Suprapubic skin (tissue), 3 donors: ENCODE measurements at regions not wholly inside any gene's neighbourhood (a gene's known extent, or its start where the extent isn't known, plus 50 kb on each side); places are given as distances from the start of the nearest gene placed in this dataset.

Source experiments
- POLR2AphosphoS5 ChIP-seq, 3 donors: sonication (generic); formaldehyde crosslinking; IDR thresholded peaks; one replicate each; pipeline ENCODE4 v1.6.1; 2017; ENCODE audit warnings: antibody characterized with exemption in 3 of 3
- TF ChIP-seq, protein P1 (sequence below), 2 donors: fragments of 200-600 bp in 1 of 2; fragments of 450-650 bp in 1 of 2; sonication (generic) in 1 of 2; IDR thresholded peaks; one replicate each; pipeline ENCODE4 v1.5.1; 2016 to 2019; ENCODE audit warnings: antibody characterized with exemption in 2 of 2, mild to moderate bottlenecking in 1 of 2, moderate library complexity in 1 of 2

DNA sequence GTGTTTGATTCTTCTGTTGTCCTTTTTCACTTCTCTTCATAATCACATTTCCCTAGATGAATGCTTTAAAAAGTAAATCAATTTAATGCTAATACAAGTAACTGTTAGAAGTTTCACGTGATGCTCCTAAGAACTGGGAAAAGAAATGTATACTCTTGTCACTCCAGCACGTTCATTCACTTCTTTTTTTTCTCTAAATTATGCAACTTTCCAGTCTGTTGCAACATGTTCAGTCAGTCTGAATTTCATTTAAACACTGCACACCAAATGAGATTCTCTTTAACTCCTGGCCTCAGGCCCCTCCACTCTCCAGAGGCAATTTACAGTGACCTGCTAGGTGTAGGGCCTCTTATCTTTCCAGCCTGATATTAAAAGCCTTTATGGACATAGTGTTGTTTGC lies 321.9 kb downstream of the HS3ST1 start:
- TF ChIP-seq, protein P1, sequence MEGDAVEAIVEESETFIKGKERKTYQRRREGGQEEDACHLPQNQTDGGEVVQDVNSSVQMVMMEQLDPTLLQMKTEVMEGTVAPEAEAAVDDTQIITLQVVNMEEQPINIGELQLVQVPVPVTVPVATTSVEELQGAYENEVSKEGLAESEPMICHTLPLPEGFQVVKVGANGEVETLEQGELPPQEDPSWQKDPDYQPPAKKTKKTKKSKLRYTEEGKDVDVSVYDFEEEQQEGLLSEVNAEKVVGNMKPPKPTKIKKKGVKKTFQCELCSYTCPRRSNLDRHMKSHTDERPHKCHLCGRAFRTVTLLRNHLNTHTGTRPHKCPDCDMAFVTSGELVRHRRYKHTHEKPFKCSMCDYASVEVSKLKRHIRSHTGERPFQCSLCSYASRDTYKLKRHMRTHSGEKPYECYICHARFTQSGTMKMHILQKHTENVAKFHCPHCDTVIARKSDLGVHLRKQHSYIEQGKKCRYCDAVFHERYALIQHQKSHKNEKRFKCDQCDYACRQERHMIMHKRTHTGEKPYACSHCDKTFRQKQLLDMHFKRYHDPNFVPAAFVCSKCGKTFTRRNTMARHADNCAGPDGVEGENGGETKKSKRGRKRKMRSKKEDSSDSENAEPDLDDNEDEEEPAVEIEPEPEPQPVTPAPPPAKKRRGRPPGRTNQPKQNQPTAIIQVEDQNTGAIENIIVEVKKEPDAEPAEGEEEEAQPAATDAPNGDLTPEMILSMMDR (IDR thresholded peaks at IDR 0.05) = no peak
- TF ChIP-seq POLR2AphosphoS5 (IDR thresholded peaks at IDR 0.05) = no peak
